GM13977 (cell line): ENCODE measurements at regions not wholly inside any gene's neighbourhood (a gene's known extent, or its start where the extent isn't known, plus 50 kb on each side); places are given as distances from the start of the nearest gene placed in this dataset.
"Not testable (repeated sequence)": the region's sequence is repeated elsewhere in the genome, so short reads cannot be mapped to it uniquely, and the experiment has no call there.

Experiments
- DNase-seq: peaks from one replicate; pipeline ENCODE4 v3.0.0; 2012; ENCODE audit warnings: low spot score
- in situ Hi-C: fragments of 300-500 bp; cut with MboI; formaldehyde crosslinking; loops from one replicate; pipeline ENCODE4 v1.12.0; 2022; ENCODE audit warnings: low sequenced_read_pairs, low pct_unique_long_range_greater_than_20kb, mixed read lengths, inconsistent platforms; ENCODE audit not compliant: unreplicated experiment
- TF ChIP-seq, protein P1 (sequence below): IDR thresholded peaks from 2 replicates; pipeline ENCODE4 v1.5.1; 2012; ENCODE audit warnings: mild to moderate bottlenecking, control low read depth; ENCODE audit not compliant: insufficient read depth; ENCODE audit errors: extremely low read depth, missing control alignments

DNA sequence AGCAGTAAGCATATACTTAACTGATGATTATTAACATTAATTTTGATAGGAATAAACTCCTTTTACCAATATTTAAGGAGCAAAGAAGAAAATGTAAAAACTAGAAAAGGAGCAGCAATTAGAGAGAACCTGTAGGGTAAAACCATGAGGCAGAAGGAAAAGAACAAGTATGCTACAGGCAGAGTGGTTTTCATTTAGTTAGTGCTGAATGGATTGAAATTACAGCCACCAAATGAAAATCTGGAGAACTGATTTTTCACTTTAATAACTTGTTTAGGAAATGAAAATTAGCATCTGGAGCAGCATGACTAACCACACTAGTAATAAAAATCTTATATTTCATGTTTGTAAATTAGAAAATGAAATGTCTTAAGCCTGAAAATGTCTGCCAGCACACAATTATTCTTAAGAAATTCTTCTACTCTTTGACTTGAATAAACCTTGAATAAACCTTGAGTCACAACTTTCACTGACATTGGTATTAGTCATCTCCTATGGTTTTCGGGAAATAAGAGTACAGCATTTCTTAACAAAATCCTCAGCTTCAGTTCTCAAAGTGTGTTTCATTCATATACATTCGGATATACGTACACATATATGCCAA lies 1504.9 kb upstream of the C9orf72 start:
- no peak for DNase-seq
- in situ Hi-C loops = no loop called here
- TF ChIP-seq, protein P1, sequence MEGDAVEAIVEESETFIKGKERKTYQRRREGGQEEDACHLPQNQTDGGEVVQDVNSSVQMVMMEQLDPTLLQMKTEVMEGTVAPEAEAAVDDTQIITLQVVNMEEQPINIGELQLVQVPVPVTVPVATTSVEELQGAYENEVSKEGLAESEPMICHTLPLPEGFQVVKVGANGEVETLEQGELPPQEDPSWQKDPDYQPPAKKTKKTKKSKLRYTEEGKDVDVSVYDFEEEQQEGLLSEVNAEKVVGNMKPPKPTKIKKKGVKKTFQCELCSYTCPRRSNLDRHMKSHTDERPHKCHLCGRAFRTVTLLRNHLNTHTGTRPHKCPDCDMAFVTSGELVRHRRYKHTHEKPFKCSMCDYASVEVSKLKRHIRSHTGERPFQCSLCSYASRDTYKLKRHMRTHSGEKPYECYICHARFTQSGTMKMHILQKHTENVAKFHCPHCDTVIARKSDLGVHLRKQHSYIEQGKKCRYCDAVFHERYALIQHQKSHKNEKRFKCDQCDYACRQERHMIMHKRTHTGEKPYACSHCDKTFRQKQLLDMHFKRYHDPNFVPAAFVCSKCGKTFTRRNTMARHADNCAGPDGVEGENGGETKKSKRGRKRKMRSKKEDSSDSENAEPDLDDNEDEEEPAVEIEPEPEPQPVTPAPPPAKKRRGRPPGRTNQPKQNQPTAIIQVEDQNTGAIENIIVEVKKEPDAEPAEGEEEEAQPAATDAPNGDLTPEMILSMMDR = no peak

DNA sequence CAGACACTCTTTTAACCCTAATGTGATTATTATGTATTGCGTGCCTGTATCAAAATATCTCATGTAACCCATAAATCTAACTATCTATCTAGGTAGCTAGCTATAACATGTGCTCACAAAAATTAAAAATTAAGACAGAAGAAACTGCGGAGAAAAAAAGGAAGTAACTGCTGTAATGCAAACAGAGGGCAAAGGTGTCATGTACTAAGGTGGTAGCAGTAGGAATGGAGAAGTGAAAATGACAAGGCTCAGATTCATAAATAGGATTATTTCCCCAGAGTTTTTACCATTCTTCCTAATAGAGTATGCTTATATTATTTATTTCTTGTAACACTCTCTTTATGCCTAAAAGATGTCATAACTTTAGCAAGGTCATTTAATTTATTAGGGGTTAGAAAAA lies 1527.5 kb upstream of the C9orf72 start:
- TF ChIP-seq, protein P1 = no peak
- in situ Hi-C loops = no loop called here
- DNase-seq = no peak

DNA sequence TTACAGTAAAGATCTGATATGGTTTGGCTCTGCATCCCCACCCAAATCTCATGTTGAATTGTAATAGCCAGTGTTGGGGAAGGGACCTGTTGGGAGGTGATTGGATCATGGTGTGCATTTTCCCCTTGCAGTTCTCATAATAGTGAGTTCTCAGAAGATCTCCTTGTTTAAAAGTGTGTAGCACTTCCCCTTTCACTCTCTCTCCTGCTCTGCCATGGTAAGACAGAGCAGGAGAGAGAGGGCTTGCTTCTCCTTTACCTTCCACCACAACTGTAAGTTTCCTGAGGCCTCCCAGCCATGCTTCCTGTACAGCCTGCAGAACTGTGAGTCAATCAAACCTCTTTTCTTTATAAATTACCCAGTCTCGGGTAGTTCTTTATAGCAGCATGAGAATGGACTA lies 1530.9 kb upstream of the C9orf72 start:
- in situ Hi-C loops, DNase-seq: not testable (repeated sequence)

DNA sequence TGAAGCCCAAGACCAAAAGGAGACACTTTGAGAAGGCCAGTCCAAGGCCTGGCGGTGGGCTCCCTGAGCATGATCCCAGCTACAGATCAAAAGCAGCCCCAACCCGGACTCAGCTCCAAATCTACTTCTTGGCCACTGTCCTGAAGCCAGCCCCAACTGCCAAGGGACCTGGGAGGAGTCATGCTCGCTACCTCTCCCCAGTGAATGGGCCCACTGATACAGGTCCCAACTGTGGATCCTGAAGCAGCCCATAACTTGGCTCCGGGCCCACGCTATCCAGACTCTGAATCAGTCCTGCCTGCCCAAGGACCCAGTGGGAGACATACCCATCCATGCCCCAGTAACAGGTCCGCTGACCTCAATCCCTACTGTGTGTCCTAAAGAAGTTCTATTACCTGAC lies 1545.3 kb upstream of the C9orf72 start:
- in situ Hi-C loops = no loop called here

DNA sequence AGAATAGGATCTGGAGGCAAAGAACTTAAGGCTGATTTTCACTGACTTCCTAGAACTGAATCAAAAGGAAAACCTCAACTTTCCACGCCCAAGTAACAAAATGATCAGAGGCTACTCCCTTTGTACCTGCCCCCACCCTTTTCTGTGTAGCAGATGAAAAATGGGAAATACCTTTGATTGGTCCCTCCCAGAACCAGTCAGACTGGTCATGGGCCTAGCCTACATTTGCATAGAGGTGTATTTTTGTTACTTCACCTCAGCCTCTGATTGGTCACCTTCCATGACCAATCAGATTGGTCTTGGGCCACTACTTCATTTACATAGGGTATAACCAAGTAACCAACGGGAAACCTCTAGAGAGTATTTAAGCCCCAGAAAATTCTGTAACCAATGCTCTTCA lies 1553.5 kb upstream of the C9orf72 start:
- TF ChIP-seq, protein P1 = no peak
- in situ Hi-C loops = no loop called here
- DNase-seq = no peak

More for the DNA sequence above, 1545.3 kb upstream of the C9orf72 start:
- TF ChIP-seq, protein P1 = no peak
- DNase-seq = no peak

DNA sequence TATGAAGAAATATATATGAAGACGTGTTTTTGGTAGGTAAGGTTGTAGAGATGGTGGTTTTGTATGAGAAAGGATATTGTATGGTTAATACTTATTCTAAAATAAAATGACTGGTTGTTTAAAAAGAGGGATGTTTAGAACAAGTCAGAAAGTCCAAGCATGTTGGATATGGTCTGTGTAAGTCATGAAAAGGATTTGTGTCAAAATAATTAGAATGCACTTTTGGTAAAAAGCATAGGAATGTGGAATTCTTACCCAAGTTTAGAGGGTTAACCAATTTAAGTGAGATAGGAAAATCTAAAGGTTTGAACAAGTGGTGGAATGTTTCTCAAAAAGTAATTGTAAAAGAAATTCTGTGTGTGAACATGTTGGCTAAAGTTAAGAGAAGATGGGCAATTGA lies 1556.5 kb upstream of the C9orf72 start:
- DNase-seq = no peak

DNA sequence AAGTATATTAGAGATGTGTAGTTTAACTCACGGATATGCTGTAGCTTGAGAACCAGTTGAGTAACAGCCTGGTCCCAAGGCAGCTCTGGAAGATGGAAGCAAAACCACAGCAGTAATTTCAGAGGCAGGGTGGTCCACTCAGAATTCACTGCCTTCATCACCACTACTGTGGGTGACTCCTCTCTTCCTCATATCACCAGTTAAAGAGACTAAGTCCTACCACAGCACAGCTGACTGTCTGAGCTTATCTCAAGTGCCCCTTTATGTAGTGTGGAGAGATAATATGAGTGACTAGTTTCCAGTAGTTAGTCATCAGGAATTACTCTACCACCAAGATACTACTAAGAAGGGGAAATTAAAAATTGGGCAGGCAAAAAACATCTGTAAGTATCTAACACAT lies 1571.2 kb upstream of the C9orf72 start:
- DNase-seq = no peak
- in situ Hi-C loops = no loop called here
- TF ChIP-seq, protein P1 = no peak

More for the DNA sequence above, 1556.5 kb upstream of the C9orf72 start:
- TF ChIP-seq, protein P1 = no peak
- in situ Hi-C loops = no loop called here
